Upper lobe of right lung (tissue), 1 donor: ENCODE measurements at regions not wholly inside any gene's neighbourhood (a gene's known extent, or its start where the extent isn't known, plus 50 kb on each side); places are given as distances from the start of the nearest gene placed in this dataset.
A peak's percentile ranks its signal among the peaks of the same experiment; 100 is the strongest.

ENCODE experiments used
- ATAC-seq: fragments of 200-7000 bp; cut with Tn5 transposase; one replicate; pipeline ENCODE4 v1.9.1; 2020; ENCODE audit warnings: mild to moderate bottlenecking, moderate library complexity
- DNase-seq: peaks from one replicate; pipeline ENCODE4 v3.0.0-alpha.2; 2020
- H3K27ac ChIP-seq: fragments of 200-600 bp; one replicate; pipeline ENCODE4 v1.8.0; 2022
- H3K27me3 ChIP-seq: fragments of 200-600 bp; one replicate; pipeline ENCODE4 v1.8.0; 2022; ENCODE audit warnings: mild to moderate bottlenecking
- H3K36me3 ChIP-seq: fragments of 200-600 bp; one replicate; pipeline ENCODE4 v1.8.0; 2022
- H3K4me1 ChIP-seq: fragments of 200-600 bp; one replicate; pipeline ENCODE4 v1.8.0; 2022
- H3K4me3 ChIP-seq: fragments of 200-600 bp; one replicate; pipeline ENCODE4 v1.8.0; 2022; ENCODE audit warnings: mild to moderate bottlenecking
- H3K9me3 ChIP-seq: fragments of 200-600 bp; one replicate; pipeline ENCODE4 v1.8.0; 2022
- intact Hi-C: fragments of 100-400 bp; cut with DNase I; formaldehyde crosslinking; loops from one replicate; pipeline ENCODE4 v1.11.0; 2022
- TF ChIP-seq, protein P1 (sequence below): fragments of 200-600 bp; IDR thresholded peaks from one replicate; pipeline ENCODE4 v1.8.0; 2022; ENCODE audit warnings: antibody characterized with exemption
- donor health status: DM: no; HTN: yes; CAD: no; lungs with severe emphysema.

DNA sequence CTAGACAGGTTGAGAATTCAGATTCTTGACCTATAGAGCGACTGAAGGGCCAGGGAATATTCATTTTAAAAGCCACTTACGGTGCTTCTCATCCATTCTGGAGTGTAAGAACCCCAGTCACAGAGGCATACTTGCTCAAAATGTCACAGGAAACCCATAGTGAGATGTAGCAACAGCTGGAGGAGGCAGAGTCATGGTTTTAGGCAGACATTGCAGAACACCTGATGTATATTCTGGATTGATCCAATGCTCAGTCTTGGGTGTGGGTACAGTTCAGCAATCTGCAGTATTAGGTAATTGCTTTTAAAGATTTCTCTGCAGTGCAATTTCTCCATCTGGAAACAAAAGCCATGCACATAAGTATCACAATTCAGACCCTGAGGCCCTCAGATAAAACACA, 137.4 kb upstream of the SLC22A23 start:
- intact Hi-C loops: no loop called here

DNA sequence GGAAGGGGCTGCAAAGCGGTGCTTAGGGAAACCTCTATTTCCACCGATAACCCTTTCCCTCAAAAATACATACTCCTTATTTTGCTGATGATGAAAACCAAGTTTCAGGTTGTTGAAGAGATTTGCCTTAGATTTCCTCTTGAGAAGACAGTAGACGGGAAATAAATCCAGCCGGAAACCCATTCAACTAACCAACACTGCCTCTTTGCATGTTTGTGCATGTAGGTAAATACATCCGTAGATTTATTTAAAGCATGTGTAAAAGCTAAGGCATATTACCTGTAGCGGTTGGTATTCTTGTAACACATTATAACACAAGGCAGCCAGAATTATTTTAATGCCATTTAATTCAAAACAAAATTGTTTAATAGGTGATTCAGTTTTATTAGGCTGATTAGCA, 136.3 kb upstream of the SLC22A23 start:
- DNase-seq (no peak), ATAC-seq (no peak)
- Histone ChIP-seq H3K27ac (no peak overlapping the region), H3K9me3 (no peaks in the 10 kb centered on the region), H3K4me1 (peaks cover 6% of the 10 kb centered on the region), H3K36me3 (no peaks in the 10 kb centered on the region), H3K4me3 (no peak overlapping the region), H3K27me3 (no peaks in the 10 kb centered on the region)
- TF ChIP-seq, protein P1, sequence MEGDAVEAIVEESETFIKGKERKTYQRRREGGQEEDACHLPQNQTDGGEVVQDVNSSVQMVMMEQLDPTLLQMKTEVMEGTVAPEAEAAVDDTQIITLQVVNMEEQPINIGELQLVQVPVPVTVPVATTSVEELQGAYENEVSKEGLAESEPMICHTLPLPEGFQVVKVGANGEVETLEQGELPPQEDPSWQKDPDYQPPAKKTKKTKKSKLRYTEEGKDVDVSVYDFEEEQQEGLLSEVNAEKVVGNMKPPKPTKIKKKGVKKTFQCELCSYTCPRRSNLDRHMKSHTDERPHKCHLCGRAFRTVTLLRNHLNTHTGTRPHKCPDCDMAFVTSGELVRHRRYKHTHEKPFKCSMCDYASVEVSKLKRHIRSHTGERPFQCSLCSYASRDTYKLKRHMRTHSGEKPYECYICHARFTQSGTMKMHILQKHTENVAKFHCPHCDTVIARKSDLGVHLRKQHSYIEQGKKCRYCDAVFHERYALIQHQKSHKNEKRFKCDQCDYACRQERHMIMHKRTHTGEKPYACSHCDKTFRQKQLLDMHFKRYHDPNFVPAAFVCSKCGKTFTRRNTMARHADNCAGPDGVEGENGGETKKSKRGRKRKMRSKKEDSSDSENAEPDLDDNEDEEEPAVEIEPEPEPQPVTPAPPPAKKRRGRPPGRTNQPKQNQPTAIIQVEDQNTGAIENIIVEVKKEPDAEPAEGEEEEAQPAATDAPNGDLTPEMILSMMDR: no peak
- intact Hi-C loops: no loop called here

More for the DNA sequence above, 137.4 kb upstream of the SLC22A23 start:
- Histone ChIP-seq H3K4me1 (peaks cover 6% of the 10 kb centered on the region), H3K27me3 (no peaks in the 10 kb centered on the region), H3K4me3 (no peak overlapping the region), H3K36me3 (no peaks in the 10 kb centered on the region), H3K9me3 (no peaks in the 10 kb centered on the region), H3K27ac (no peak overlapping the region)
- DNase-seq: no peak
- TF ChIP-seq, protein P1: no peak
- no peak for ATAC-seq

DNA sequence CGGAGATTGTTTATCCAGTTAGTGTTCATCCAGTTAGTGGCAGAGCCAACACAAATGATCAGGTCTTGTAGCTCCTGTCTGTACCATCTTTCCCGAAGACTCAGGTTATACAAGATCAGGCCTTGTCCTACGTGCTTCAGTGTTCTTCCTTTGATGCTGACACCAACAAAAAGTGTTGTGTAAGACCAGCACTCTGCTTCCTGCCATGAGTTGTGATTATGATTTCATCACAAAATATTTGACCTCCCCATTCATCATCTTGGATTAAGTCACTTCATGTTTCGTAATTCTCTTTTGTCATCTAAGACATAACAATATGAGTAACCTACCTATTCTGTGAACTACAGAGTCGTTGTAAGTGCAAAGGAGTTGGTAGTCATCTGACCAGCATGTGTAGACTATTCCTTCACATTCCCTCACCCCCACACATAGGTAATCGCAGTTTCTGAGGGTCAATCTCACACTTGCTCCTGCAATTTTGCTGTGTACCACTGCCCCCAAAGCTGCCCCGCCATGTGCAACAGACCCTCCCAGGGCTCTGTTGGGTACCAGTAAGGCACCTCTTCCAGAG, 135.6 kb upstream of the SLC22A23 start:
- no peak for DNase-seq
- H3K36me3 ChIP-seq: no peaks in the 10 kb centered on the region

DNA sequence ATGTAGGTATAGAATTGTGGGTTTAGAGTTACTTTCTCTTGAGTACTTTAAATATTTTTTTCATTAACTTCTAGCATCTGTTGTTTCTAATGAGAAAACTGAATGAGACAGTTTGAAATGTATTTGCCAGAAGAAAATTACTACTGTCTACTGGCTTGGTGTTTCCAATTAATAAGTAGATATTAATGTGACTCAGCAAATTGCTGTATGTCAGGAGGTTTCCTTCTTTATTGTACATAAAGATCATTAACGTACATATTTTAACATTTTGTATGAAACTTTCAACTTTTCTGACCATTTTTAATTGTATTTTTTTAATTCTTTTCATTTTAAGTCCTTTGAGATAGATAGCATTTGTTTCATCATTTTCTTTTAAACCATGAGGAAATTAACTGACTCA, 135.1 kb upstream of the SLC22A23 start:
- Histone ChIP-seq H3K36me3 (no peaks in the 10 kb centered on the region), H3K9me3 (no peaks in the 10 kb centered on the region), H3K27me3 (no peaks in the 10 kb centered on the region), H3K4me3 (no peak overlapping the region), H3K27ac (no peak overlapping the region), H3K4me1 (peaks cover 6% of the 10 kb centered on the region)
- TF ChIP-seq, protein P1: no peak
- ATAC-seq (no peak), DNase-seq (no peak)
- intact Hi-C loops: no loop called here

More for the DNA sequence above, 135.6 kb upstream of the SLC22A23 start:
- Histone ChIP-seq H3K4me1 (peaks cover 6% of the 10 kb centered on the region), H3K27me3 (no peaks in the 10 kb centered on the region), H3K9me3 (no peaks in the 10 kb centered on the region), H3K4me3 (no peak overlapping the region), H3K27ac (no peak overlapping the region)
- peak; percentile 68 for ATAC-seq
- TF ChIP-seq, protein P1: no peak
- intact Hi-C loops: no loop called here

DNA sequence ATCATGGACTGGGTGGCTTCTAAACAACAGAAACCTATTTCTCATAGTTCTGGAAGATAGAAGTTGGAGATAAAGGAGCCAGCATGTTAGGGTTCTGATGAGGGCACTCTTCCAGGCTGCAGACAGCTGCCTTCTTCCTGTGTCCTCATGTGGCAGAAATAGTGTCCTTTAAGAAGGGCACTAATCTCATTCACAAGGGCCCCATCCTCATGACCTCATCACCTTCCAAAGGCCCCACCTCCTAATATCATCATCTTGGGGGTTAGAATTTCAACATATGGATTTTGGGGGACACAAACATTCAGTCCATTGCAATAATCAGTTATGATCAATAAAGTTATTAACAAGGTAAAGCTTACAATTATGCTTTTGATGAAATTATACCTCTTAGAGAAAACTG, 130.8 kb upstream of the SLC22A23 start:
- ATAC-seq (no peak), DNase-seq (no peak)
- no peaks in the 10 kb centered on the region for H3K4me1 ChIP-seq
- no peaks in the 10 kb centered on the region for H3K9me3 ChIP-seq
- H3K27ac ChIP-seq: no peak overlapping the region
- TF ChIP-seq, protein P1: no peak
- H3K4me3 ChIP-seq: no peak overlapping the region
- H3K36me3 ChIP-seq: no peaks in the 10 kb centered on the region
- intact Hi-C loops: no loop called here
- no peaks in the 10 kb centered on the region for H3K27me3 ChIP-seq

DNA sequence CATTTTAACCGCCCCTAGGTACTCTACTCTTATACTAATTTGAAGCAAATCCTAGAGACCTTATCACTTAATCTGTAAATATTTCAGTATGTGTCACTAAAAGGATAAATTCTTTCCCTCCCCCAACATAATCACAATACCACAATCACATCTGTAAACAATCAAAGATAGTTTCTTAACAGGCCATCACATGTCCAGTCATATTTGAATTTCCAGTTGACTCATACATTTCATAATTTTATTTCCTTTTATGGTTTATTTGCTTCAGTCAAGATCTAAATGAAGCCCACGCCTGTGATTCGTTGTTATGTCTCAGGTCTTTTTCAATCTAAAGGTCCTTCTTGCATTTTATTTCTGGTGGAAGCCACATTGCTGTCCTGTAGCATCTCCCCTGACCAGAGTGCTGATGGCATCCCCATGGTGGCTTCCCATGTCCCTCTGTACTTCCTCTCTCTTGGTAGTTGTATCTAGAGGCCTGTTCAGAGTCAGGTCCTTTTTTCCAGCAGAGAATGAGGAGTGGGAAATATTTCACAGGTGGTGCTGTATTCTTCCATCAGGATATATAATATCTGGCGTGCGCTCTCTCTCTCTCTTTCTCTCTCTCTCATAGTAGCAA, 128.6 kb upstream of the SLC22A23 start:
- no peak for DNase-seq
- no peaks in the 10 kb centered on the region for H3K4me1 ChIP-seq
- H3K36me3 ChIP-seq: no peaks in the 10 kb centered on the region
- intact Hi-C loops: no loop called here
- no peak for ATAC-seq
- TF ChIP-seq, protein P1: no peak
- H3K27ac ChIP-seq: no peak overlapping the region
- H3K4me3 ChIP-seq: no peak overlapping the region
- no peaks in the 10 kb centered on the region for H3K9me3 ChIP-seq
- H3K27me3 ChIP-seq: no peaks in the 10 kb centered on the region
